ENCODE measurements at regions not wholly inside any gene's neighbourhood (a gene's known extent, or its start where the extent isn't known, plus 50 kb on each side); places are given as distances from the start of the nearest gene placed in this dataset.

- no peak for DNase-seq (ENCODE audit: low spot score)
Measured at GRCh38 chr18:72181241-72181764, 362.8 kb downstream of the CBLN2 start.

DNA sequence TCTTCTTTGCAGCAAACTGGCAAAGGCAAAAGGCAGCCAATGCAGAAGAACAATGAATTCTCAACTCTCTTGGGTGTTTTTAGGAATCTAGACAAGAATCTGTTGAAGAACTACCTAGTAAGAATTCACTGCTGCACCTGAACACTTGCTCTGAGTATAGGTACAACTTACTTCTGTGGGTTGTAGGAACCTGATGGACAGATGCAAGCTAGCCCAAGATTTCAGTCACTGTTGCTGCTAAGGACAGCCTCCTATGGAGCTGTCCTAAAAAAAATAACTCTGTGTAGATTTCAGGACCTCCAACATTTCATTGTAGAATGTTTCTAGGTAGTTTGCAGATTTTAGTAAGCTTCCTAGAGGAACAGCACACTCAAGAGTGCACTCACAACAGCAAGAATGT, 363.5 kb downstream of the CBLN2 start:
- no peak for DNase-seq (ENCODE audit: low spot score)

GRCh38 chr18:72174972-72175649, 369.0 kb downstream of the CBLN2 start:
- DNase-seq (ENCODE audit: low spot score) = no peak

DNA sequence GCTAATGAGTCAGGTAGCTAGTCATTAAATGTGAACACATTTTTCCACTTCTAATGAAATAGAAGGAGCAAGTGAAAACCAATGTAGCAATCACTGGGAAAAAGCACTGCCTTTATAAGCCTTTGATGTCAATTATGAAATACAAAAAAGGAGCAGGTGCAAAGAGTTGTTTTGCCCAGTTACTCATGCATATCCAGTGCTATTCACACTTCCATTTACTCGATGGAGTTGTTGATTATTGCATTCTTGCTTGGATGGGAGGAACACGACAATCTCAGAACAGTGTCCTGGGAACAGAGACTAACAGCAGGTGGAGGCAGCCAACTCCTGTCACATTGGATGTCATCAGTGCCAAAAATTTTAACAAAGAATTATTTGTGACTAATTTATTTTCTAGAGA, 372.5 kb downstream of the CBLN2 start:
- DNase-seq (ENCODE audit: low spot score) = no peak

DNA sequence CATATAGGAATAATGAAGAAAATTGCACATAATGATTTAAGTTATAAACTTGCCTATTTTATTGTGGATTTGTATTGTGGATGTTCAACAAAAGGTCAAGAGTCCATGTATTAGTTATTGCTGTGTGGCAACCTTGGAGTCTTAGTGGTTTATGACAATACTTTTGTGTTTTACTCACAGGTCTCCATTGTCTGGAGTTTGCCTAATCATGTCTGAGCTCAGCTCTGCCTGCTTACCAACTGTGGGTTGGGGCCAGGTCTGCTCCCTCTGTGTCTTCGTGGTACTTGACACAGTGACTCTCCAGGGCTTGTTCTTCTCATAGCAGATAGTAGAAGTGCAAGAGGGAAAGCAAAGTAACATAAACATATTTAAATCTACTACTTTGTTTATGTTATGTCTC, 382.5 kb downstream of the CBLN2 start:
- DNase-seq (ENCODE audit: low spot score) = no peak

- no peak for DNase-seq (ENCODE audit: low spot score)
Measured at GRCh38 chr18:72160510-72161445, 383.4 kb downstream of the CBLN2 start.

- no peak for DNase-seq (ENCODE audit: low spot score)
Measured at GRCh38 chr18:72155327-72155726, 388.8 kb downstream of the CBLN2 start.

DNA sequence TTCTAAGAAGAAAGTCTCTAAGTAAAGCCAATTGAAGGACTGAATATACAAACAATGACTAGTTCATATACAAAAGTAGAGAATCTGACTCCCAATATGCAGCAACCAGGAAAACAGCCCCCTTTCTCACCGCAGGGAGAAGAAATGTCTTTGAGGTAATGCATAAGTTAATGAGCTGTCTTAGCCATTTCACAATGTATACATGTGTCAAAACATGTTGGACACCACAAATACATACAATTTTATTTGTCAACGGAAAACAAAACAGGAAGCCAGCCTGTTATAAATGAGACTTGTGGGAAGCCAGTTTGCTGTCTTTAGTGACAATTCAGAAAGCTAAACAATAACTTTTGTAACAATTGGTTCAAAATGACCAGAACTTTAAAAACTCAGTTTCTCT, 389.2 kb downstream of the CBLN2 start:
- no peak for DNase-seq (ENCODE audit: low spot score)

DNA sequence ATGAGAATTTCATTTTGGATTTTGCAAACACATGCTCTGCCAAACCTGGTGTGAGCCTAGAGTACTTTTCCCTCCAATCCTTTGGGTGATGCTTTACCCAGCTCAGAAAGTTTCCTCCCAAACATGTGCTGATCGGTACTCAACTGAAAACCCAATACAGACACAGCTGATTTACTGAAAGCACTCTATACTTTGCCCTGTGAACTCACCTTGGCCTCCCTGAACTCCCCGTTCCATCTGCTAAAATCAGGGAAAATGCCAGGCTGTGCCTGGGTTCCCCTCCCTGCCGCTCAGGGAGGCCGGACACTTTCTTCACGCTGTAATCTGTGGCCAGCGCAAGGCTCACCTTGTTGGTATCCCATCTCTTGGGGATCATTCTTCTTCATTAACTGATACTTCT, 391.2 kb downstream of the CBLN2 start:
- DNase-seq (ENCODE audit: low spot score) = no peak

- no peak for DNase-seq (ENCODE audit: low spot score)
Measured at GRCh38 chr18:72147830-72148229, 396.3 kb downstream of the CBLN2 start.

DNA sequence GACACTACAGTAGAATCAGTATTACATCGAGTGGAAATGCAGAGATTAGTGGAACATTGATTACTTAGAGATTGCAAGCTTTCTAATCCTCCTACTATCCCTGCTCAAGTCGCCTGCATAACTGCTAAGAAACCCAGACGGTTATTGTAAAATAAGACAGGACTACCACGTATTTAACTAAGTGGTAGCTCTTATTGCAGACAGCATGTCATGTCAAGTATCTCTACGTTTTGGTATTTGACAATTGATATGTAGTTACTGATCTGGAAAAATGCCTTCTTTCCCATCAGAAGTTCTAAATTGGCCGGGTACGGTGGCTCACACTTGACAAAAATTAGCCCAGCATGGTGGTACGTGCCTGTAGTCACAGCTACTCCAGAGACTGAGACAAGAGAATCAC, 404.1 kb downstream of the CBLN2 start:
- no peak for DNase-seq (ENCODE audit: low spot score)

DNA sequence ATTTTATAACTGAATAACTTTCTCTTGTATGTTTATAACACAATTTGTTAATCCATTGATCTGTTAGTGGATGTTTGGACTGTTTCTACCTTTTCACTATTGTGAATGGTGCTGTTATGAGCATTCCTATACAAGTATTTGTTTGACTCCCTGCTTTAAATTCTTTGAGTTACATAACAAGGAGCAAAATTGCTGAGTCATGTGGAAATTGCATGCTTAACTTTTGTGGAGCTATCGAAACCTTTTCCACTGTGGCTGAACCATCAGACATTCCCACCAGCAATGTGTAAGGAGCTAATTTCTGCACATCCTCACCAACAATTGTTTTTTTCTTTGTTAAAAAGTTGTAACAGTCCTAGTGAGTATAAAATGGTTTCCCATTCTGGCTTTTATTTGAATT, 415.5 kb downstream of the CBLN2 start:
- DNase-seq (ENCODE audit: low spot score) = no peak

GRCh38 chr18:72122103-72122502, 422.0 kb downstream of the CBLN2 start:
- DNase-seq (ENCODE audit: low spot score) = no peak

- DNase-seq (ENCODE audit: low spot score) = no peak
Measured at GRCh38 chr18:72119082-72119481, 425.1 kb downstream of the CBLN2 start.

DNA sequence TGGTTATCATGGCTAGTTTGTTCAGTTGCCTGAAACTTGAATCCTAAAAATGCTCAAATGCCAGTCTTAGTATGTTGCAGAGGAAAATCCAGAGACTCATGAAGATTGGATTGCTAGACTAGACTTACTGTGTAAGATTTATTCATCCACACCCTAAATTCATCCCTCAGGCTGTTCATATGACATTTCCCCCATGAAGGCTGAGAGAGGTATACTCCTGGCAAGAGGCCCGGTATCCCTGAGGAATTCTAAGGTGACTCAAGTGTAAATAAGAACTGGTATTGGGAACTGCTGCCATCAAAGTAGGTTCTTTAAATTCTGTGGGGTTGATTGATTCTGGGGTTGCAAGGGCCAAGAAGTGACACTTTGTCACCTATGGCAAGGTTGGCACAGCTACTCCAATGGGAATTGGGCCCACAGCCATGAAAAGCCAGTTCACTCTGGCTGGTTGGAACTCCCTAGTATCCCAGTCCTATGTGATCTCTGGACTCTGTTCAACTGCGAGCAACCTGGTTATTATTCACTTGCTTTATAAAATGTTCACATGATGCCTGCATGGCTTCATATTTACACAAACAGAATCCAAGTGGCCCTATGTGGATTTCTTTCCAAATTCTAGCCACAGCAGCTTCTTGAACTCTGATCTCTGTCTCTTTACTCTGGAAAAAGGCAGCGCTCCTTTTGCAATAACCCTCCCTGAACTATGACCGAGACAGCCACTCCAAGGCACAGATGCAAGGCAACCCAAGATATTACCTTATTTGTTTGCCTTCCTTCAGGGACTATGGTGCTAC, 429.1 kb downstream of the CBLN2 start:
- DNase-seq (ENCODE audit: low spot score) = no peak

DNA sequence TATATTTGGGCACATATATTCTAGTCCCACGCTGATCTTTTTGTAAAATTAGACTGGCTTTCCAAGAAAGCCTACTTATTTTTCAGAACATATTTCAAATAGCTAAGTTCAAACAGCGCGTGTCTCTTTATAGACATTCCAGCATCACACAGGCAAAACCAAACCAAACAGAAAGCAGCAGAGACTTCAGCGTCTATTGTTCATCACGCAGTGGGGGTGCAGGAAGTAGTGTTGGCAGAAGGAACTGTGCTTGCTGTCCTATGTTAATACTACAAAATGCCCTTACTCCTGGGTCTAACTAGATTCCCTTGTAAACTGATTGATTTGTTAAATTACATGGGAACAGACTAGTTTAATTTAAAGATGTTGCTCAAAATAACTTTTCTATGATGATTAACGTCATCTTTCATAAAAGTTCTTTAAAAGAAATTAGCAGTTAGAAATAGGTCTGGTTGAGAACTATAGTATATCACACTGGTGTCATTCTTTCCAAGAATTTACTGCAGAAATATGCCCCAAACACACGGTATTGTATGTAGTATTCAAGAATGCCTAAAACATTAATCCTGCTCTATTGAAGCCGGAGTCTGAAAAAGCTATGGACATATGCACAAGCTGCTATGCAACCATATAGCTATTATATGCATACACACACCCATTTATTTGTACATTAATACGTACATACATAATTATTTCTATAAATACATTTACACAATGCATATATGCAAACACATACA, 436.3 kb downstream of the CBLN2 start:
- DNase-seq (ENCODE audit: low spot score) = no peak

- no peak for DNase-seq (ENCODE audit: low spot score)
Measured at GRCh38 chr18:72104851-72105250, 439.3 kb downstream of the CBLN2 start.

GRCh38 chr18:72102412-72102811, 441.7 kb downstream of the CBLN2 start:
- DNase-seq (ENCODE audit: low spot score) = no peak

DNA sequence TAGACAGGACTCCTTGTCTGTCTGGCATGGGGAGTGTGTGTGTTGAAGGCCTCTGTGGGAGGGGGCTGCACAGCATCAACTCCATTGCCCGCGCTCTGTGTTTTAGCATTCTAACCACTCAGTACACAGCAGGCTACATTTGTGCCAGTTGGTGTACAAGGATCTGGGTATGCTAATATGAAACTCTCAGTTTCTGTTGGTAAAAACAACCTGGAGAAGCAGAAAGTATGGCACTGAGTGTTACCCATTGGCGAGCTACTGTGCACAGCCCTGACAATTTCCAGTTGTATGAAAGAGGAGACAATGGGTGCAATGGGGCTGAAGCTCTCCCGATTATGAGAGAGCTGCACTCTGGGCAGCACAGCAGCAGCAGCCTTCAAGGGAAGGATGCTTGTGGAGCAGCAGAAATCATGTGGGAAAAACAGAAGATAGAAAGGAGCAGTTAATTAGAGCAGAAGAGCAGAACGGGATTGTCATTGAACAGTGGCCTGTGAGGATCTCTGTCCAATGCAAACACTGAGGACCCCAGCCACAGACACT, 443.6 kb downstream of the CBLN2 start:
- DNase-seq (ENCODE audit: low spot score) = no peak

- DNase-seq (ENCODE audit: low spot score) = no peak
Measured at GRCh38 chr18:72091369-72091768, 452.8 kb downstream of the CBLN2 start.

- DNase-seq (ENCODE audit: low spot score) = no peak
Measured at GRCh38 chr18:72089432-72089831, 454.7 kb downstream of the CBLN2 start.
